HG03565 (cell line): ENCODE measurements at regions not wholly inside any gene's neighbourhood (a gene's known extent, or its start where the extent isn't known, plus 50 kb on each side); places are given as distances from the start of the nearest gene placed in this dataset.
A peak's percentile ranks its signal among the peaks of the same experiment; 100 is the strongest.
"Not testable (repeated sequence)": the region's sequence is repeated elsewhere in the genome, so short reads cannot be mapped to it uniquely, and the experiment has no call there.

Source experiments
- ATAC-seq: cut with Tn5 transposase; IDR thresholded peaks from one replicate; pipeline ENCODE4 v1.9.1; 2021; ENCODE audit warnings: mild to moderate bottlenecking, moderate library complexity; ENCODE audit not compliant: unreplicated experiment

DNA sequence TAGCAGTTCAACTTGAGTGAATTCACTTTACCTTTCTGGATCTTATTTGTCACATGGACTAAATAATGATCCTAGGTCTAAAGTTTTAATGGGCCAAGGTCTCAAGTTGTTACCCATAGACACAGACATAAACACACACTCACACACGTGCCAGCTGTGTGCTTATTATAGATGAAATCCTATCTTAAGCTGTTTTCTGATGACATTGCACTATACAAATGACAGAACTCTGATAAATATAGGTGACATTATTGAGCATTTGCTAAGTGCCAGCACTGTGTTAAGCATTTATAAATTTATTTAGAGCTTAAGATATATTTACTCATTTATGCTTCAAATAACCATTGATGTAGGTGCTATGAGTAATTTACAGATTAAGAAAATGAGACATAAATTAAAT, 474.4 kb upstream of the NR5A2 start:
- ATAC-seq = no peak

DNA sequence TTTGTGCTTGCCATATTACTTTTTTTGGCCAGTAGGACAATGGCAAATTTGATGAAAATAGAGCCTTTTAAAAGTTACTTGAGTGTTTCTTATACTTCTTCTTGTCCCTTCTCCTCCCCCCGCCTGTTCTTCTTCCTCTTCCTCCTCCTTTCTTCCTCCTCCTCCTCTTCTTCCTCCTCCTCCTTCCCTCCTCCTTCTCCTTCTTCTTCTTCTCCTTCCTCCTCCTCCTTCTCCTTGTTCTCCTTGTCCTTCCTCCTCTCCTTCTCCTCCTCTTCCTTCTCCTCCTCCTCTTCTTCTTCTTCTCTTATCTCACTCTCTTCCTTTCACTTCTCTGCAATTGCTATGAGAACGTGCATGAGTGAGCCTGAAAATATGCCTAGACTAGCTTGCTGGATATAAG, 466.2 kb upstream of the NR5A2 start:
- ATAC-seq = no peak

DNA sequence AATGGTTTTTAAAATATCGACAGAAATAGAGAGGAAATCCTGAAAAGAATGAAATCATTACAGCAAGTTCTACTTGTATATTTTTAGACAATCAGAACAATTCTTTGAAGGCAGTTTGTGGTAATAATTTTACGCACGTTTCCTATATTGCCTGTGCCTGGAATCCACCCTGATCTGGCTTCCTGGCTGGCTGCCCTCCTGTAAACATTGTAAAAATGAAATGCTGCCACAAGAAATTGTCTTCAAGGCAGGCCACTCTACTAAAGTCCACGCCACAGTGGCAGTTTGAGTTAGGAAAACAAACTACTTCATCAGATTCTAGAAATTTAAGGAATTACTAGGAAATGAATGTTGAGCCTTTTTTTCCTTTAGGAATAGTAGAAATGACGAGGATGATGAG, 454.5 kb upstream of the NR5A2 start:
- ATAC-seq = no peak

GRCh38 chr1:199574950-199575349, 452.6 kb upstream of the NR5A2 start:
- ATAC-seq = peak; percentile 45

- no peak for ATAC-seq
Measured at GRCh38 chr1:199580300-199580699, 447.2 kb upstream of the NR5A2 start.

DNA sequence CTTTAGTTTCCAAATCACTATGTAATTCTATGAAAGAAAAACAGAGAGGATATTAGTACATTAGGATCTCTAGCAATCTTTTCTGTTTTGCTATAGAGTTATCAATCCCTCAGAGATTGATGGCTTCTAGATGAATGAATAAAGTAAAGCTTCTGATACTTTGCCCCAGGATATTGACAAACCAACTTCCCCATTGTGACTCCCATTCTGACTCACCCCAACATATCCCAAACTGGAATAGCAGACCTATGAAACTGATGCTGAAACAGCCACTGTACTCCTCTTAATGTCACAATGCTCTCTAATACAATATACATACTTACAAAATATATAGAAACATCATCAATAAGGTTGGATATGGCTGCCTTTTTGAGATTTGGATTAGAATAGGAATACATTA, 442.1 kb upstream of the NR5A2 start:
- ATAC-seq = no peak

GRCh38 chr1:199590708-199591107, 436.8 kb upstream of the NR5A2 start:
- peak; percentile 83 for ATAC-seq

DNA sequence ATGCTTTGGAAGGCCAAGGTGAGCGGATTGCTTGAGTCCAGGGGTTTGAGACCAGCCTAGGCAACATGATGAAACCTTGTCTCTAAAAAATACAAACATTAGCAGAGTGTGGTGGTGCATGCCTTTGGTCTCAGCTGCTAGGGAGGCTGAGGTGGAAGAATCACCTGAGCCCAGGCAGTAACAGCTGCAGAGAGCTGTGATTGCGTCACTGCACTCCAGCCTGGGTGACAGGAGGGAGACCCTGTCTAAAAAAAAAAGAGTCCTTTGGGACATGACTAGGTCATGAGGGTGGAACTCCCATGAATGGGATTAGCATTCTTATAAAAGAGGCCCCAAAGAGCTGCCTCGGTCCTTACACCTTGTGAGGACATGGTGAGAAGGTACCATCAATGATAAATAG, 436.0 kb upstream of the NR5A2 start:
- no peak for ATAC-seq

- no peak for ATAC-seq
Measured at GRCh38 chr1:199593475-199593874, 434.0 kb upstream of the NR5A2 start.

DNA sequence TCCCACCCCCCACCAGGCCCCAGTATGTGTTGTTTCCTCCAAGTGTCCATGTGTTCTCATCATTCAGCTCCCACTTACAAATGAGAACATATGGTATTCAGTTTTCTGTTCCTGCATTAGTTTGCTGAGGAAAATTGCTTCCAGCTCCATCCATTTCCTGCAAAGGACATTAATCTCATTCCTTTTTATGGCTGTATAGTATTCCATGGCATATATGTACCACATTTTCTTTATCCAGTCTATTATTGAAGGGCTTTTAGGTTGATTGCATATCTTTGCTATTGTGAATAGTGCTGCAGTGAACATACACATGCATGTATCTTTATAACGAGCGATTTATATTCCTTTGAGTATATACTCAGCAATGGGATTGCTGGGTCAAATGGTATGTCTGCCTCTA, 431.1 kb upstream of the NR5A2 start:
- ATAC-seq = not testable (repeated sequence)

GRCh38 chr1:199597152-199597551, 430.4 kb upstream of the NR5A2 start:
- ATAC-seq = no peak

GRCh38 chr1:199608414-199608813, 419.1 kb upstream of the NR5A2 start:
- ATAC-seq = no peak

GRCh38 chr1:199612976-199613774, 414.3 kb upstream of the NR5A2 start:
- no peak for ATAC-seq

- ATAC-seq = no peak
Measured at GRCh38 chr1:199616947-199617346, 410.6 kb upstream of the NR5A2 start.

GRCh38 chr1:199619223-199619622, 408.3 kb upstream of the NR5A2 start:
- no peak for ATAC-seq

DNA sequence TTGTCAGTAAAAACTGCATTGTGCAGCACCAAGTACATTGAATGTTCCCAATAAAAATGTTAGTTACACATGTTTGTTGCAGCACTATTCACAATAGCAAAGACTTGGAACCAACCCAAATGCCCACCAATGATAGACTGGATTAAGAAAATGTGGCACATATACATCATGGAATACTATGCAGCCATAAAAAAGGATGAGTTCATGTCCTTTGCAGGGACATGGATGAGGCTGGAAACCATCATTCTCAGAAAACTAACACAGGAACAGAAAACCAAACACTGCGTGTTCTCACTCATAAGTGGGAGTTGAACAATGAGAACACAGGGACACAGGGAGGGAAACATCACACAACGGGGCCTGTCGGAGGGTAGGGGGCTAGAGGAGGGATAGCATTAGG, 401.3 kb upstream of the NR5A2 start:
- not testable (repeated sequence) for ATAC-seq

DNA sequence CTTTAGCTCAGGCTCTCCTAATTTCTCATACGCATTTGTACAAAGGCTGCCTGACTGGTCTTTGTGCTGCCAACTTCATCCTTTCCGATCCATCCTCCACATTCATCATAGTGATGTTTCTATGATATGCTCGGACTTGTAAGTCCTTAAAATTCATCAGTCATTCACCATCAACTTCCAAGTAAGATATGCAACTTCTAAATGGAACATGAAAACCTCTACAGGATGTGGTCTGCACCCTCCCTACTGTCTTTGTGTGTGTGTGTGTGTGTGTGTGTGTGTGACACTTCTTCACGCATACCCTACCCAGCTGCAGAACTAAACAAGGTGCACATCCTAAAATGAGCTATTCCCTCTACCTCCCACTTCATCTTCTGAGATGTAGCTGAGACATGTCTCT, 397.9 kb upstream of the NR5A2 start:
- no peak for ATAC-seq

- no peak for ATAC-seq
Measured at GRCh38 chr1:199639453-199639852, 388.1 kb upstream of the NR5A2 start.

DNA sequence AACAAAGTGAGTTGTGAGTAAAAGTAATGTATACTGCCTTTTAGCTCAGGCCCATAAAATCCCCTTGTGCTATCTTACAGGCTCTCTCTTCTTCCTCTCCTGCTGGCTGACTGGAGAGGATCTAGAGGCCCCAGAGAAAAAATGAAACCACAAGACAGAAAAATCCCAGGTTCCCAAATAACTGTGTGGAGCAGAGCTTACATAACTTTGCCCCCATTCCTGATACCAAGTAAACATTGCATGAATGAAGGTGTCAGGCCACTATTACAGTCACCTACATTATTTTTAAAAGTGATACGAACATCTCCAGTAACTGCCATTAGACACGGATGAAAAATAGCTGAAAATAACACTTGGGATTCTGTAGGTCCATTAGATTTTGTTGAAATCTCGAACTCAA, 386.0 kb upstream of the NR5A2 start:
- no peak for ATAC-seq

DNA sequence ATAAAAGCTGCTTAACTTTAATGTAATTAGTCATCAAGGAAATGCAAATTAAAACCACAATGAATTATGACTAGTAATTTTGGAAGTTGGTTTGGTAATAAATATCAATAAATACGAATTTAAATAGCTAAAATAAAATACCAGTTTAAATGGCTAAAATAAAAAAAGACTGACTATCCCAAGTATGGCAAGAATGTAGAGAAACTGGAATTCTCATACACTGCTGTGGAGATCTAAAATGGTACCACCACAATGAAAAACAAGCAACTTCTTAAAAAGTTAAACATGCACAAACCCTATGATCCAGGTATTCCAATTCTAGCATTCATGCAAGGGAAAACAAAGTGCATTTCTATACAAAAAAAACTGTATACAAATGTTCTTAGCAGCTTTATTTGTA, 382.6 kb upstream of the NR5A2 start:
- ATAC-seq = no peak

DNA sequence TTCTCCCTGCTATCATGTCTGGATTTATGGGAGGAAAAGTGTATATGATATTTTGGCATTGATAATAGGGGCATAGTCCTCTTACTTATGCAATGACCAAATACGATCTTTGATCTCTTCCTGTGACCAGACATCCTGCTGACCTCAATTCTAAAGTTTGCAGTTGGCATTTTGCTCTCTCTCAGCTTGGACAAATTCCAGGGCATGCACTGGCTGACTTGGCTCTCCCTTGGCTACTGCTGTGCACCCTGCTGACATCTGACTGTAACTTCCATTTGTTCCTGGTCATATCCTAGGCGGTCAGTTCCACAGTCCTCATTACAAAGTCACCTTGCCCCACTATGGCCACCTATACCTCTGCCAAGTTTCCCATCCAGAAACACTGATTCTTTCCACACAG, 380.7 kb upstream of the NR5A2 start:
- ATAC-seq = no peak

GRCh38 chr1:199657449-199657848, 370.1 kb upstream of the NR5A2 start:
- no peak for ATAC-seq

DNA sequence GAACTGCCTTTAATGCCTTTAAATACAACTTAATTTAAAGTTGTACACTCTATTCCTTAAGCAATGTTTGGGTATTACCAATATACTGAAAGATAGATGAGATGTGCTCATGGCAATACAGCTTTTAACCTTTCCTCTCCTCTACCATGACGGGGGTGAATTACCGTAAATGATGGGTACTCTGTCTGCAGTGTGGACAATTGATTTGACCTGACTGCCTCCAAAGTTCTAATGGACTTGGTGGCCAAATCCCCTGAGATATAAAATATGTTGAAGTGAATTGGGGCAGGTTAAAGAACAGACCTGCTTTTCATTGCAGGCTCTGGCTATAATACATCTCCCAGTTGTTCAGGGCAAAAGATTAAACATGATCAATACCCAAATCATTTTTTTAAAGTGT, 367.4 kb upstream of the NR5A2 start:
- no peak for ATAC-seq
